Spleen (tissue), 11 donors: ENCODE measurements at regions not wholly inside any gene's neighbourhood (a gene's known extent, or its start where the extent isn't known, plus 50 kb on each side); places are given as distances from the start of the nearest gene placed in this dataset.

Experiments used
- DNase-seq: peaks from one replicate; pipeline ENCODE4 v3.0.0-alpha.2; 2020
- H3K27ac ChIP-seq, 8 donors: fragments of 200-600 bp; sonication (generic) in 7 of 8; 1 replicate in 4 of 8; 2 replicates in 4 of 8; pipeline versions ENCODE4 v1.5.0 to v1.8.0; 2016 to 2021; ENCODE audit warnings: inconsistent platforms in 4 of 8, mild to moderate bottlenecking in 4 of 8, moderate library complexity in 1 of 8
- H3K27me3 ChIP-seq, 7 donors: fragments of 200-600 bp; sonication (generic) in 6 of 7; replicated peaks in 1 of 7; 1 replicate in 4 of 7; 2 replicates in 3 of 7; pipeline versions ENCODE4 v1.5.0 to v1.8.0; 2016 to 2021; ENCODE audit warnings: inconsistent platforms in 3 of 7, mild to moderate bottlenecking in 1 of 7
- H3K36me3 ChIP-seq, 6 donors: fragments of 200-600 bp; sonication (generic) in 5 of 6; 1 replicate in 4 of 6; 2 replicates in 2 of 6; pipeline versions ENCODE4 v1.5.0 to v1.8.0; 2016 to 2021; ENCODE audit warnings: inconsistent platforms in 2 of 6
- H3K4me1 ChIP-seq, 6 donors: fragments of 200-600 bp; sonication (generic) in 5 of 6; 1 replicate in 3 of 6; 2 replicates in 3 of 6; pipeline versions ENCODE4 v1.5.0 to v1.8.0; 2016 to 2021; ENCODE audit warnings: inconsistent platforms in 3 of 6
- H3K4me3 ChIP-seq, 8 donors: fragments of 200-600 bp; sonication (generic) in 7 of 8; 1 replicate in 4 of 8; 2 replicates in 4 of 8; pipeline versions ENCODE4 v1.5.0 to v1.8.0; 2016 to 2021; ENCODE audit warnings: inconsistent platforms in 4 of 8, mild to moderate bottlenecking in 4 of 8, moderate library complexity in 2 of 8
- H3K9me3 ChIP-seq, 8 donors: fragments of 200-600 bp; sonication (generic) in 7 of 8; 1 replicate in 4 of 8; 2 replicates in 4 of 8; pipeline versions ENCODE4 v1.5.0 to v1.8.0; 2016 to 2021; ENCODE audit warnings: inconsistent platforms in 4 of 8
- CTCF ChIP-seq, 11 experiments: fragments of 200-600 bp in 7 of 11; fragments of 450-650 bp in 4 of 11; sonication (generic) in 4 of 11; IDR thresholded peaks in 8 of 11; conservative IDR thresholded peaks in 3 of 11; 1 replicate in 7 of 11; 2 replicates in 4 of 11; pipeline versions ENCODE4 v1.4.0 to v1.8.0; 2016 to 2021; ENCODE audit warnings: antibody characterized with exemption in 11 of 11, inconsistent platforms in 4 of 11, mild to moderate bottlenecking in 1 of 11
- POLR2A ChIP-seq, 3 donors: fragments of 450-650 bp; IDR thresholded peaks; one replicate each; pipeline ENCODE4 v1.5.1; 2017; ENCODE audit warnings: antibody characterized with exemption in 3 of 3, mild to moderate bottlenecking in 1 of 3
- POLR2AphosphoS5 ChIP-seq, 3 donors: sonication (generic); formaldehyde crosslinking; IDR thresholded peaks; one replicate each; pipeline ENCODE4 v1.5.1; 2017; ENCODE audit warnings: antibody characterized with exemption in 3 of 3
- WGBS, 5 donors: extraction: QIAGEN DNeasy Blood & Tissue Kit in 3 of 5; methylation state at CpG; one replicate each; pipeline versions ENCODE4 v1.1.5 to v1.1.7; 2013 to 2018; 5-methylcytosine and 5-hydroxymethylcytosine counted together
- intact Hi-C: fragments of 100-400 bp; cut with DNase I; formaldehyde crosslinking; loops from one replicate; pipeline ENCODE4 v1.15.0; 2023; ENCODE audit warnings: low total_unique reads
- donor health status: healthy with polysubstance abuse.
- donor health status: DM: no; HTN: no; CAD: no; lungs with moderate emphysema.
- donor health status: DM: no; HTN: no; CAD: no.
- donor health status: Bipolar disorder and iron deficiency.
- donor health status: healthy.
- donor health status: DM: no; HTN: no; CAD: no.
- donor health status: DM: yes; HTN: yes; CAD: no.

- Histone ChIP-seq H3K27ac (no peak overlapping the region), H3K36me3 (no peaks in the 10 kb centered on the region), H3K9me3 (no peaks in the 10 kb centered on the region), H3K4me3 (no peak overlapping the region), H3K4me1 (no peaks in the 10 kb centered on the region), H3K27me3 (no peaks in the 10 kb centered on the region)
- no peak for DNase-seq
- intact Hi-C loops, result no loop called here
- TF ChIP-seq POLR2A (IDR thresholded peaks at IDR 0.05) (no peak), CTCF (IDR thresholded peaks at IDR 0.05 in 8 of 11, conservative IDR thresholded peaks at IDR 0.05 in 3 of 11) (no peak), POLR2AphosphoS5 (IDR thresholded peaks at IDR 0.05) (no peak)
- WGBS, 5 donors, result 68 to 87% (median 78%) methylated on average over 5 of the region's 5 CpGs
Measured at GRCh38 chr9:1267581-1267980, 217.4 kb downstream of the DMRT2 start.

DNA sequence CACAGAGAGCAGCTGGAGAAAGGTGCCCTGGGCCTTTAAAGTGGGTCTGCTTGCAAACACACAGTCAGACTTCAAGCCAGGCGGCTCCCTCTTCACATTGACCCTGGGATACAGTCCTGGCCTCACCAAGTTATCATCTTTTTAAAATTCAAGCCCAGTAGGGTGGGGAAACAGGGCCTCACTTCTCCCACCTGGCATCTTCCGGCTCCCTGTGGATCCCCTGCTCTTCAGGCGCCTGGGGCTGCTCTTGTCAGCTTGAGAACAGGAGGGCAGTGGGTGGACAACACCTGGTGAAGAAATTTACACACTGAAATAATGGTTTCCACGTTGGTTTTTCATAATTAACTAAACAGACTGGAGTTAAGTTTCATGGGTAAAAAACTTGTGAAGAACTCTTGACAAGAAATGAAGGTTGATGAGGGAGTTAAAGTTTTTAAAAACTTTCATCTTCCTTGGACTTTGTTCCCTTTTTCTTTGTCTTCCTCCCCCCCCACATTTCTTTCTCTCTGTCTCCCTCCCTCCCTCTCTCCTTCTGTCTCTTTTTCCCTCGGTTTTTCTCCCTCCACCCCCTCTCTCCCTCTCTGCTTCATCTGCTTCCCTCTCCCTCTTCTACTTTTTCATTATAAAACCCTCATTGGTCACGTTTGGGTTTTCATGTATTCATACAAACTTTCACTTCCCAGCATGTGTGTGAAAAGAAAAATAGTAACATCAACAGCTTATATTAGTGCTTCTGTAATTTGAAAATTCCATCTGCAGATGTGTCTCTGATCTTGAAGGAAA, 219.6 kb downstream of the DMRT2 start:
- Histone ChIP-seq H3K27ac (no peak overlapping the region), H3K4me1 (no peaks in the 10 kb centered on the region), H3K36me3 (no peaks in the 10 kb centered on the region), H3K27me3 (no peaks in the 10 kb centered on the region), H3K9me3 (no peaks in the 10 kb centered on the region), H3K4me3 (no peak overlapping the region)
- TF ChIP-seq CTCF (IDR thresholded peaks at IDR 0.05 in 8 of 11, conservative IDR thresholded peaks at IDR 0.05 in 3 of 11) (no peak), POLR2AphosphoS5 (IDR thresholded peaks at IDR 0.05) (no peak)
- 43 to 59% (median 46%) methylated on average over 6 of the region's 6 CpGs for WGBS, 5 donors
- intact Hi-C loops, result no loop called here
- DNase-seq, result no peak

DNA sequence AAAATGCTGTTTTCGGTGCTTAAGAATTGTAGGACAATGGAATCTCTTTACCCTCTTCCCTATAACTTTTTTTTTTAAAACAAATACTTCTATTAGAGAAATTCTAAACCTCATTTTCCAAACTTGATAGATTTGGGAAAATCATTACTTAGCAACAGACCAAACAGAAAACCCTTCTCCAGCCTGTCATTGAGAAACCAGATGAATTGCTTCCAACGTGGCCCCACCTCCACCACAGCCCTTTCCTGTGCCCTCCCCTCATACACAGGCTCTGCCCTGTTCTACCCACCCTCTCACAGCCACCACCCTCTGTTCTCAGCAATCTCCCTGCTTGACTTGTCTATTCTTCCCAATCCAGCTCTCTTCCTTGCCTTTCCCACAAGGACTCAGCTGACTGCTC, 221.2 kb downstream of the DMRT2 start:
- WGBS, 5 donors, result 46 to 53% (median 49%) methylated on average over 2 of the region's 2 CpGs
- no peak for TF ChIP-seq POLR2A (IDR thresholded peaks at IDR 0.05)
- no peak for TF ChIP-seq POLR2AphosphoS5 (IDR thresholded peaks at IDR 0.05)
- no peak for TF ChIP-seq CTCF (IDR thresholded peaks at IDR 0.05 in 8 of 11, conservative IDR thresholded peaks at IDR 0.05 in 3 of 11)
- Histone ChIP-seq H3K4me1 (no peaks in the 10 kb centered on the region), H3K4me3 (no peak overlapping the region), H3K27me3 (no peaks in the 10 kb centered on the region), H3K36me3 (no peaks in the 10 kb centered on the region), H3K27ac (no peak overlapping the region), H3K9me3 (no peaks in the 10 kb centered on the region)
- DNase-seq, result no peak
- intact Hi-C loops, result no loop called here

GRCh38 chr9:1271786-1272185, 221.6 kb downstream of the DMRT2 start:
- no peaks in the 10 kb centered on the region for H3K4me1 ChIP-seq
- no peaks in the 10 kb centered on the region for H3K27me3 ChIP-seq
- no peaks in the 10 kb centered on the region for H3K36me3 ChIP-seq
- TF ChIP-seq POLR2AphosphoS5 (IDR thresholded peaks at IDR 0.05), result no peak
- TF ChIP-seq CTCF (IDR thresholded peaks at IDR 0.05 in 8 of 11, conservative IDR thresholded peaks at IDR 0.05 in 3 of 11), result no peak
- TF ChIP-seq POLR2A (IDR thresholded peaks at IDR 0.05), result no peak
- no peak overlapping the region for H3K4me3 ChIP-seq
- intact Hi-C loops, result no loop called here
- H3K9me3 ChIP-seq, result no peaks in the 10 kb centered on the region
- no peak overlapping the region for H3K27ac ChIP-seq
- DNase-seq, result no peak
- WGBS, 5 donors, result 64 to 77% (median 68%) methylated on average over 2 of the region's 2 CpGs
